ENCODE measurements at regions not wholly inside any gene's neighbourhood (a gene's known extent, or its start where the extent isn't known, plus 50 kb on each side); places are given as distances from the start of the nearest gene placed in this dataset.
A peak's percentile ranks its signal among the peaks of the same experiment; 100 is the strongest.
"Not testable (repeated sequence)": the region's sequence is repeated elsewhere in the genome, so short reads cannot be mapped to it uniquely, and the experiment has no call there.

GRCh38 chr5:118144540-118144939 lies 843.8 kb downstream of the DTWD2 start:
- DNase-seq = no peak

- no peak for DNase-seq
Observed at GRCh38 chr5:118139361-118139760, 849.0 kb downstream of the DTWD2 start.

- no peak for DNase-seq
Observed at GRCh38 chr5:118126159-118126558, 862.2 kb downstream of the DTWD2 start.

- DNase-seq = no peak
Observed at GRCh38 chr5:118125687-118126086, 862.7 kb downstream of the DTWD2 start.

GRCh38 chr5:118121258-118121657 lies 867.1 kb downstream of the DTWD2 start:
- DNase-seq = no peak

GRCh38 chr5:118115791-118116190 lies 872.6 kb downstream of the DTWD2 start:
- DNase-seq = no peak

- no peak for DNase-seq
Observed at GRCh38 chr5:118111956-118112355, 876.4 kb downstream of the DTWD2 start.

GRCh38 chr5:118107246-118107645 lies 881.1 kb downstream of the DTWD2 start:
- not testable (repeated sequence) for DNase-seq

- DNase-seq = no peak
Observed at GRCh38 chr5:118098716-118099115, 889.6 kb downstream of the DTWD2 start.

GRCh38 chr5:118095115-118095514 lies 893.2 kb downstream of the DTWD2 start:
- DNase-seq = no peak

- DNase-seq = no peak
Observed at GRCh38 chr5:118088448-118088847, 899.9 kb downstream of the DTWD2 start.

GRCh38 chr5:118076490-118076889 lies 911.9 kb downstream of the DTWD2 start:
- DNase-seq = no peak

- DNase-seq = no peak
Observed at GRCh38 chr5:118070041-118070440, 918.3 kb downstream of the DTWD2 start.

GRCh38 chr5:118069452-118069851 lies 918.9 kb downstream of the DTWD2 start:
- no peak for DNase-seq

GRCh38 chr5:118068886-118069285 lies 919.5 kb downstream of the DTWD2 start:
- DNase-seq = no peak

GRCh38 chr5:118063836-118064235 lies 924.5 kb downstream of the DTWD2 start:
- DNase-seq = not testable (repeated sequence)

- no peak for DNase-seq
Observed at GRCh38 chr5:118060833-118061232, 927.5 kb downstream of the DTWD2 start.

- no peak for DNase-seq
Observed at GRCh38 chr5:118052503-118052902, 935.8 kb downstream of the DTWD2 start.

- DNase-seq = no peak
Observed at GRCh38 chr5:118044169-118044568, 944.2 kb downstream of the DTWD2 start.

- no peak for DNase-seq
Observed at GRCh38 chr5:118043531-118043930, 944.8 kb downstream of the DTWD2 start.

- DNase-seq = peak; percentile 3
Observed at GRCh38 chr5:118042076-118042475, 946.3 kb downstream of the DTWD2 start.

GRCh38 chr5:118040496-118040895 lies 947.9 kb downstream of the DTWD2 start:
- no peak for DNase-seq

GRCh38 chr5:118033686-118034338 lies 954.5 kb downstream of the DTWD2 start:
- no peak for DNase-seq

GRCh38 chr5:118029807-118030206 lies 958.5 kb downstream of the DTWD2 start:
- DNase-seq = no peak

- no peak for DNase-seq
Observed at GRCh38 chr5:118022062-118022461, 966.3 kb downstream of the DTWD2 start.

Data from hematopoietic multipotent progenitor cell treated with erythropoietin and hydrocortisone succinate and interleukin-3 and kit ligand, for 6 days (in vitro differentiated cells).